Parathyroid adenoma (tissue), 2 donors: ENCODE measurements at regions not wholly inside any gene's neighbourhood (a gene's known extent, or its start where the extent isn't known, plus 50 kb on each side); places are given as distances from the start of the nearest gene placed in this dataset.

Source experiments
- H2AFZ ChIP-seq: fragments of 300-600 bp; sonication (generic); one replicate; pipeline ENCODE4 v1.7.0; 2017; ENCODE audit warnings: antibody characterized with exemption, mild to moderate bottlenecking
- H3K27ac ChIP-seq: fragments of 300-600 bp; sonication (generic); one replicate; pipeline ENCODE4 v1.7.0; 2017
- H3K27me3 ChIP-seq: fragments of 300-600 bp; sonication (generic); one replicate; pipeline ENCODE4 v1.7.0; 2017; ENCODE audit warnings: low read length; ENCODE audit not compliant: control insufficient read depth, insufficient read depth
- H3K36me3 ChIP-seq: fragments of 300-600 bp; sonication (generic); one replicate; pipeline ENCODE4 v1.7.0; 2017; ENCODE audit warnings: low read length; ENCODE audit not compliant: control insufficient read depth, insufficient read depth
- H3K4me1 ChIP-seq: fragments of 300-600 bp; sonication (generic); one replicate; pipeline ENCODE4 v1.7.0; 2017; ENCODE audit warnings: control low read depth
- H3K4me2 ChIP-seq: fragments of 300-600 bp; sonication (generic); one replicate; pipeline ENCODE4 v1.7.0; 2017; ENCODE audit warnings: low read length
- H3K4me3 ChIP-seq: fragments of 300-600 bp; sonication (generic); one replicate; pipeline ENCODE4 v1.7.0; 2017; ENCODE audit warnings: low read depth, low read length
- H3K79me2 ChIP-seq: fragments of 300-600 bp; sonication (generic); one replicate; pipeline ENCODE4 v1.7.0; 2017; ENCODE audit warnings: control low read depth
- H3K9ac ChIP-seq: fragments of 300-600 bp; sonication (generic); one replicate; pipeline ENCODE4 v1.7.0; 2017; ENCODE audit warnings: mild to moderate bottlenecking
- H3K9me3 ChIP-seq: fragments of 300-600 bp; sonication (generic); one replicate; pipeline ENCODE4 v1.7.0; 2017; ENCODE audit warnings: low read length; ENCODE audit not compliant: control insufficient read depth
- CTCF ChIP-seq: fragments of 300-600 bp; sonication (generic); IDR thresholded peaks from one replicate; pipeline ENCODE4 v1.7.0; 2017; ENCODE audit warnings: antibody characterized with exemption, mild to moderate bottlenecking
- donor health status: primary hyperparathyroidism.

DNA sequence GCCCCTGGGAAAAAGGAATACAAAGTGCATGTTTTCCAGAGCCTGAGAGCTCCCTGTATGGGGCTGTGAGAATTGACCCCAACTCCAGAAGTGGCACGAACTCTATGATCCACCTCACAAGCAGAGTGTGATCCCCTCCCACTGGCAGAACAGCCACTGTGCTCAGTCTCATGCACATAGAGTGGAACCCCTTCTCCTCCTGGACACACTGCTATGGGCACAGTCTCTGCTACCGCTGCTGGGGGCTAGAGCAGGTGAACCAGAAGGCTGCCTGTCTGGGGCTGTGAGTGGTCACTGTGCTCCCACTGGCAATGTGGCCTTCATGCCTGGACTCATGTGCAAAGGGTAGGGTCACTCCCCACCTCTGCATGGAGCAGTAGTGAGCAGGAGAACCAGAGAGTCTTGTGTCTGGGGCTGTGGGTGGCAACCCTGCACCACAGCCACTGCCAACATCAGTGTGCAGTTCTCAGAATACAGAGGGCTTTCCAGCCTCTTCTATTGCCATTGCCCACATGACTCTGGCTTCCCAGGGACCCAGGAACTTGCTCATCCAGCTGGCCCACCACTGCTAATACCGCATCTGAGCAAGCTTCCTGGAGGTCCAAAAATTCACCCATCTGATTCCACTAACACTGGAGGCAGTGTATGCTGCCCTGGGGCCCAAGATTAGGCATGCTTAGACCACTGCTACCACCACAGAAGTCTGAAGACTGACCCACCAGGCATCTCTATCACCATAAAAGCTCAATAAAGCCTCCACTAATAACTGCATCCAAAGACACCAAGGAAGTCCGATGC is 343.7 kb upstream of the SOX14 start:
- Histone ChIP-seq H3K4me2 (no peak overlapping the region), H3K79me2 (no peaks in the 10 kb centered on the region), H3K4me3 (no peak overlapping the region), H3K36me3 (no peaks in the 10 kb centered on the region), H2AFZ (no peak overlapping the region), H3K9me3 (no peaks in the 10 kb centered on the region), H3K27ac (no peak overlapping the region), H3K9ac (no peak overlapping the region), H3K27me3 (no peaks in the 10 kb centered on the region), H3K4me1 (no peaks in the 10 kb centered on the region)
- TF ChIP-seq CTCF = no peak

DNA sequence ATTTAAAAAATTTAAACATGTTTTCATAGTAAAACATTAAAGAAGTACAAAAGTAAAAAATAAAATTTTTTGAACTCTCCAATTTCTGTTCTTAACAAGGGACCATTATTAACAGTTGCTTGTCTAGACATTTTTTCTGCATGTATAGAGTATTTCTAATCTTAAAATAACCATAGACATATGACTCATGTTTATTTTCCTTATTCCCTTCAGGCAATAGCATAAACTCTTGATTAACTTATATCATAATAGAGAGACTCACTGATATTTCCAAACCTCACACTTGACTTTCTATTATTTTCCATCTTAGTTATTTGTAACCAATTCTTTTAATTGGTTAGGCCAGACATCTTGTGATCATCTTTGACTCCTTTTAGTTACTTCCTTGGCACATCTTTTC is 325.6 kb upstream of the SOX14 start:
- Histone ChIP-seq H3K4me1 (no peaks in the 10 kb centered on the region), H3K9me3 (no peaks in the 10 kb centered on the region), H2AFZ (no peak overlapping the region), H3K4me2 (no peak overlapping the region), H3K27ac (no peak overlapping the region), H3K36me3 (no peaks in the 10 kb centered on the region), H3K27me3 (no peaks in the 10 kb centered on the region), H3K4me3 (no peak overlapping the region), H3K79me2 (no peaks in the 10 kb centered on the region), H3K9ac (no peak overlapping the region)
- no peak for TF ChIP-seq CTCF

DNA sequence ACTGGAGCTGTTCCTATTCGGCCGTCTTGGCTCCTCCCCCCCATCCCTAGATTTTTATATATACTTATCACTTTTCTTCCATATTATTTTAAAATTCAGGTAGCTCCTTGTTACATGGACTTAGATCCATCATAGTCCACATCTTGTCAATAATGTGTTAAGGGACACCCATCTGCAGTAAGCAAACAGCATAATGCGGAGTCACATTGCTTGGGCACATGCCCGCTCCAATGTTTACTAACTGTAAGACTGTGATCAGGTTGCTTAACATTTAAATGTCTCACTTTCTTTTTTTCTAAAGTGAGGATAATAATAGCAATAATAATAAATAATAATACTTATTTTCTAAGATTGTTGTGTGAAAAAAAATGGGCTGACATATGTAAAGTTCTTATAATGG is 303.2 kb upstream of the SOX14 start:
- no peak overlapping the region for H3K27ac ChIP-seq
- no peak overlapping the region for H3K9ac ChIP-seq
- H3K4me2 ChIP-seq = no peak overlapping the region
- no peak overlapping the region for H2AFZ ChIP-seq
- H3K4me1 ChIP-seq = no peaks in the 10 kb centered on the region
- no peaks in the 10 kb centered on the region for H3K9me3 ChIP-seq
- no peak for TF ChIP-seq CTCF
- no peaks in the 10 kb centered on the region for H3K36me3 ChIP-seq
- no peaks in the 10 kb centered on the region for H3K79me2 ChIP-seq
- H3K27me3 ChIP-seq = no peaks in the 10 kb centered on the region
- no peak overlapping the region for H3K4me3 ChIP-seq

GRCh38 chr3:137463131-137463530 is 301.0 kb upstream of the SOX14 start:
- Histone ChIP-seq H3K27ac (no peak overlapping the region), H3K27me3 (no peaks in the 10 kb centered on the region), H3K79me2 (no peaks in the 10 kb centered on the region), H3K4me1 (peaks cover 1% of the 10 kb centered on the region), H3K36me3 (no peaks in the 10 kb centered on the region), H3K4me2 (no peak overlapping the region), H3K4me3 (no peak overlapping the region), H3K9ac (no peak overlapping the region), H3K9me3 (no peaks in the 10 kb centered on the region), H2AFZ (no peak overlapping the region)
- TF ChIP-seq CTCF = no peak

DNA sequence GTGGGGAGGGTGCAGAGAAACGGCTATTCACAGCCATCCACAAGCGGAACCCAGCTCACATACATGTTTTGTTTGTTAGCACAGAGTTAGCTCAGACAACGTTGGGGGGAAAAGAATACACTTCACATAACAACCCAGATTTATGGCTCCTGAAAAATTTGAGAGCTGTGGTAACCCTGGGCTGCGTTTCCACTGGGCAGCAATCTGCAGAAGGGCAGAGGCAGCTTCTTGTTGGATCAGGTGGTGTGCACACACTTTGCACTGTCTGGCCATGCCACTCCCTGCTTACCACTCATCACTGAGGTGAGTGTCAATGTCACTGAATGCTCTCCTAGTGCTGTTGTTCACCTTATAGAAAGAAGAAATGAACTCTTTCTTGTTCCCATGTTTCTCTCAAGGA is 299.8 kb upstream of the SOX14 start:
- peaks cover 5% of the 10 kb centered on the region for H3K4me1 ChIP-seq
- no peak overlapping the region for H3K4me3 ChIP-seq
- H3K9ac ChIP-seq = no peak overlapping the region
- no peaks in the 10 kb centered on the region for H3K9me3 ChIP-seq
- no peaks in the 10 kb centered on the region for H3K36me3 ChIP-seq
- H3K27ac ChIP-seq = no peak overlapping the region
- H3K4me2 ChIP-seq = no peak overlapping the region
- no peaks in the 10 kb centered on the region for H3K79me2 ChIP-seq
- H3K27me3 ChIP-seq = no peaks in the 10 kb centered on the region
- H2AFZ ChIP-seq = no peak overlapping the region
- TF ChIP-seq CTCF = no peak
